H9 (cell line): ENCODE measurements at regions not wholly inside any gene's neighbourhood (a gene's known extent, or its start where the extent isn't known, plus 50 kb on each side); places are given as distances from the start of the nearest gene placed in this dataset.

ENCODE experiments used
- DNase-seq: peaks from one replicate; pipeline ENCODE4 v3.0.0-alpha.2; 2017
- H2AFZ ChIP-seq: one replicate; pipeline ENCODE4 v1.6.1; 2013; ENCODE audit warnings: mild to moderate bottlenecking, low read length, control low read depth, moderate library complexity
- H2AK5ac ChIP-seq: 2 replicates; pipeline ENCODE4 v1.6.1; 2013; ENCODE audit warnings: low read length, control low read depth, mixed read lengths; ENCODE audit not compliant: insufficient read length
- H2BK120ac ChIP-seq: one replicate; pipeline ENCODE4 v1.6.1; 2013; ENCODE audit warnings: low read depth, mild to moderate bottlenecking, low read length, control low read depth, inconsistent platforms; ENCODE audit not compliant: poor library complexity, severe bottlenecking
- H2BK12ac ChIP-seq: 2 replicates; pipeline ENCODE4 v1.6.1; 2013; ENCODE audit warnings: low read length, control low read depth, mixed read lengths, low read depth; ENCODE audit not compliant: insufficient read length
- H2BK15ac ChIP-seq: 2 replicates; pipeline ENCODE4 v1.6.1; 2013; ENCODE audit warnings: low read depth, low read length, control low read depth
- H2BK20ac ChIP-seq: one replicate; pipeline ENCODE4 v1.6.1; 2013; ENCODE audit warnings: low read depth, mild to moderate bottlenecking, low read length, control low read depth, inconsistent platforms; ENCODE audit not compliant: poor library complexity, severe bottlenecking
- H2BK5ac ChIP-seq: 2 replicates; pipeline ENCODE4 v1.6.1; 2013; ENCODE audit warnings: low read length, control low read depth, mixed read lengths; ENCODE audit not compliant: insufficient read length
- H3K14ac ChIP-seq: 2 replicates; pipeline ENCODE4 v1.6.1; 2013; ENCODE audit warnings: low read length, control low read depth; ENCODE audit not compliant: insufficient read depth
- H3K18ac ChIP-seq: 2 replicates; pipeline ENCODE4 v1.6.1; 2013; ENCODE audit warnings: low read depth, mild to moderate bottlenecking, mixed read lengths, low read length, control low read depth; ENCODE audit not compliant: insufficient read length
- H3K23ac ChIP-seq: 2 replicates; pipeline ENCODE4 v1.6.1; 2013; ENCODE audit warnings: low read length, control low read depth, mixed read lengths, low read depth; ENCODE audit not compliant: insufficient read length
- H3K23me2 ChIP-seq: 2 replicates; pipeline ENCODE4 v1.6.1; 2013; ENCODE audit warnings: low read depth, mild to moderate bottlenecking, mixed read lengths, low read length, control low read depth; ENCODE audit not compliant: insufficient read length, poor library complexity, severe bottlenecking
- H3K27ac ChIP-seq: 2 replicates; pipeline ENCODE4 v1.5.1; 2013; ENCODE audit warnings: low read length, control low read depth, mixed read lengths, low read depth; ENCODE audit not compliant: insufficient read length
- H3K27me3 ChIP-seq: 2 replicates; pipeline ENCODE4 v1.6.1; 2013; ENCODE audit warnings: low read length, control low read depth, inconsistent platforms; ENCODE audit not compliant: insufficient read depth
- H3K4ac ChIP-seq: 2 replicates; pipeline ENCODE4 v1.6.1; 2013; ENCODE audit warnings: low read depth, mild to moderate bottlenecking, control low read depth, inconsistent platforms, low read length, moderate library complexity
- H3K4me1 ChIP-seq: 2 replicates; pipeline ENCODE4 v1.6.1; 2013; ENCODE audit warnings: low read length, control low read depth, inconsistent platforms; ENCODE audit not compliant: insufficient read depth
- H3K4me2 ChIP-seq: 2 replicates; pipeline ENCODE4 v1.6.1; 2013; ENCODE audit warnings: low read length, control low read depth, mixed read lengths; ENCODE audit not compliant: insufficient read length, insufficient read depth
- H3K56ac ChIP-seq: 2 replicates; pipeline ENCODE4 v1.6.1; 2013; ENCODE audit warnings: low read depth, mild to moderate bottlenecking, mixed read lengths, low read length, control low read depth; ENCODE audit not compliant: insufficient read length
- H3K79me1 ChIP-seq: 2 replicates; pipeline ENCODE4 v1.6.1; 2013; ENCODE audit warnings: low read depth, mild to moderate bottlenecking, moderate library complexity, low read length, control low read depth, inconsistent platforms; ENCODE audit not compliant: insufficient read depth, poor library complexity, severe bottlenecking
- H3K79me2 ChIP-seq: 2 replicates; pipeline ENCODE4 v1.6.1; 2013; ENCODE audit warnings: low read length, control low read depth, inconsistent platforms; ENCODE audit not compliant: insufficient read depth
- H3K9ac ChIP-seq: 2 replicates; pipeline ENCODE4 v1.6.1; 2013; ENCODE audit warnings: low read length, control low read depth, mixed read lengths; ENCODE audit not compliant: insufficient read length; ENCODE audit errors: extremely low read depth
- H3K9me3 ChIP-seq: one replicate; pipeline ENCODE4 v1.6.1; 2013; ENCODE audit warnings: low read depth, low read length, inconsistent platforms; ENCODE audit not compliant: control insufficient read depth
- H3T11ph ChIP-seq: one replicate; pipeline ENCODE4 v1.6.1; 2013; ENCODE audit warnings: mild to moderate bottlenecking, low read length, control low read depth, inconsistent platforms
- H4K20me1 ChIP-seq: one replicate; pipeline ENCODE4 v1.6.1; 2013; ENCODE audit not compliant: control insufficient read depth, insufficient read length, insufficient read depth
- H4K5ac ChIP-seq: 2 replicates; pipeline ENCODE4 v1.6.1; 2013; ENCODE audit warnings: low read depth, mild to moderate bottlenecking, mixed read lengths, low read length, control low read depth; ENCODE audit not compliant: insufficient read length
- H4K8ac ChIP-seq: replicated peaks from 2 replicates; pipeline ENCODE4 v1.6.1; 2013; ENCODE audit warnings: low read length, control low read depth, mixed read lengths, low read depth; ENCODE audit not compliant: insufficient read length
- H4K91ac ChIP-seq: 2 replicates; pipeline ENCODE4 v1.6.1; 2013; ENCODE audit warnings: low read depth, mild to moderate bottlenecking, moderate library complexity, mixed read lengths, low read length, control low read depth; ENCODE audit not compliant: insufficient read length
- H3K27ac Mint-ChIP-seq, 3 experiments: 2 replicates in 2 of 3; 3 replicates in 1 of 3; pipeline ENCODE4 v1.8.0; 2020 to 2021; ENCODE audit warnings: mixed read lengths in 3 of 3, mild to moderate bottlenecking in 1 of 3, moderate library complexity in 1 of 3
- H3K27me3 Mint-ChIP-seq: 2 replicates; pipeline ENCODE4 v1.8.0; 2021; ENCODE audit warnings: low read depth, mild to moderate bottlenecking, moderate library complexity, mixed read lengths
- H3K36me3 Mint-ChIP-seq, 3 experiments: 2 replicates in 2 of 3; 3 replicates in 1 of 3; pipeline ENCODE4 v1.8.0; 2020 to 2021; ENCODE audit warnings: low read depth in 3 of 3, mixed read lengths in 3 of 3; ENCODE audit not compliant: insufficient read depth in 1 of 3
- H3K4me1 Mint-ChIP-seq, 2 experiments: 2 replicates each; pipeline ENCODE4 v1.8.0; 2020; ENCODE audit warnings: mixed read lengths in 2 of 2
- H3K4me3 Mint-ChIP-seq, 2 experiments: 2 replicates in 1 of 2; 3 replicates in 1 of 2; pipeline ENCODE4 v1.8.0; 2020 to 2021; ENCODE audit warnings: mild to moderate bottlenecking in 2 of 2, mixed read lengths in 2 of 2, moderate library complexity in 1 of 2
- H3K9me3 Mint-ChIP-seq, 2 experiments: 2 replicates in 1 of 2; 3 replicates in 1 of 2; pipeline ENCODE4 v1.8.0; 2020; ENCODE audit warnings: mild to moderate bottlenecking in 2 of 2, mixed read lengths in 2 of 2, moderate library complexity in 1 of 2
- WGBS: extraction: QIAGEN DNeasy Blood & Tissue Kit; methylation state at CpG from one replicate; pipeline ENCODE4 v1.1.7; 2013; ENCODE audit warnings: missing lambda C conversion rate, low lambda C conversion rate, mixed read lengths; ENCODE audit not compliant: insufficient read length; ENCODE audit errors: extremely low coverage; 5-methylcytosine and 5-hydroxymethylcytosine counted together
- TF ChIP-seq, protein P1 (sequence below): fragments of 200-600 bp; sonication (generic); conservative IDR thresholded peaks from 3 replicates; pipeline ENCODE4 v1.8.0; 2021; ENCODE audit warnings: antibody characterized with exemption, mild to moderate bottlenecking

DNA sequence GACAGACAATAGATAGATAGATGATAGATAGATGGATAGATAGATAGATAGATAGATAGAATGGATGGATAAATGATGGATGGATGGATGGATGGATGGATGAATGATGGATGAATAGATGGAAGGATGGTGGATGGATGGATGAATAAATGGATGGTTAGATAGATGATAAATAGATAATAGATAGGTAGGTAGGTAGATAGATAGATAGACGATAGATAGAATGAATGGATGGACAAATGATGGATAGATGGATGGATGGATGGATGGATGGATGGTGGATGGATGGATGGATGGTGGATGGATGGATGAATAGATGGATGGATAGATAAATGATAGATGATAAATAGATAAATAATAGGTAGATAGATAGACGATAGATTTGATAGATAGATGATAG lies 287.4 kb downstream of the CRLF2 start:
- Histone ChIP-seq H2BK12ac (no peak overlapping the region), H3T11ph (no peak overlapping the region), H2BK5ac (no peak overlapping the region), H3K9me3 (no peaks in the 10 kb centered on the region), H3K56ac (no peak overlapping the region), H4K5ac (no peak overlapping the region), H2BK20ac (no peak overlapping the region), H3K4me2 (no peak overlapping the region), H3K79me2 (no peaks in the 10 kb centered on the region), H4K8ac (no peak overlapping the region), H3K23me2 (no peaks in the 10 kb centered on the region), H3K79me1 (no peaks in the 10 kb centered on the region), H3K18ac (no peak overlapping the region), H3K4ac (no peak overlapping the region), H3K9ac (no peak overlapping the region), H3K23ac (no peak overlapping the region), H2BK15ac (no peak overlapping the region), H4K91ac (no peak overlapping the region), H2BK120ac (no peak overlapping the region), H4K20me1 (no peaks in the 10 kb centered on the region), H3K27me3 (no peaks in the 10 kb centered on the region), H3K14ac (no peak overlapping the region), H2AFZ (no peak overlapping the region), H3K27ac (no peak overlapping the region), H3K4me1 (no peaks in the 10 kb centered on the region), H2AK5ac (no peak overlapping the region)
- Mint-ChIP-seq H3K27me3 (peaks cover 4% of the 10 kb centered on the region), H3K36me3 (no peaks in the 10 kb centered on the region), H3K9me3 (no peaks in the 10 kb centered on the region; a peak in 2 of 5 replicates), H3K27ac (no peak overlapping the region), H3K4me3 (no peak overlapping the region), H3K4me1 (no peaks in the 10 kb centered on the region)
- TF ChIP-seq, protein P1, sequence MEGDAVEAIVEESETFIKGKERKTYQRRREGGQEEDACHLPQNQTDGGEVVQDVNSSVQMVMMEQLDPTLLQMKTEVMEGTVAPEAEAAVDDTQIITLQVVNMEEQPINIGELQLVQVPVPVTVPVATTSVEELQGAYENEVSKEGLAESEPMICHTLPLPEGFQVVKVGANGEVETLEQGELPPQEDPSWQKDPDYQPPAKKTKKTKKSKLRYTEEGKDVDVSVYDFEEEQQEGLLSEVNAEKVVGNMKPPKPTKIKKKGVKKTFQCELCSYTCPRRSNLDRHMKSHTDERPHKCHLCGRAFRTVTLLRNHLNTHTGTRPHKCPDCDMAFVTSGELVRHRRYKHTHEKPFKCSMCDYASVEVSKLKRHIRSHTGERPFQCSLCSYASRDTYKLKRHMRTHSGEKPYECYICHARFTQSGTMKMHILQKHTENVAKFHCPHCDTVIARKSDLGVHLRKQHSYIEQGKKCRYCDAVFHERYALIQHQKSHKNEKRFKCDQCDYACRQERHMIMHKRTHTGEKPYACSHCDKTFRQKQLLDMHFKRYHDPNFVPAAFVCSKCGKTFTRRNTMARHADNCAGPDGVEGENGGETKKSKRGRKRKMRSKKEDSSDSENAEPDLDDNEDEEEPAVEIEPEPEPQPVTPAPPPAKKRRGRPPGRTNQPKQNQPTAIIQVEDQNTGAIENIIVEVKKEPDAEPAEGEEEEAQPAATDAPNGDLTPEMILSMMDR = no peak
- DNase-seq = no peak
- 100% methylated on average over 2 of the region's 2 CpGs for WGBS
